ENCODE measurements at regions not wholly inside any gene's neighbourhood (a gene's known extent, or its start where the extent isn't known, plus 50 kb on each side); places are given as distances from the start of the nearest gene placed in this dataset.

GRCh38 chr3:88231632-88232031 lies 81.9 kb downstream of the C3orf38 start:
- no peak for TF ChIP-seq CTCF (IDR thresholded peaks at IDR 0.05)

GRCh38 chr3:88235102-88235501 lies 85.3 kb downstream of the C3orf38 start:
- no peak for DNase-seq
- Histone ChIP-seq H3K27ac (no peak overlapping the region), H3K4me3 (no peak overlapping the region), H3K27me3 (no peaks in the 10 kb centered on the region), H3K9ac (ENCODE audit: low read depth in 2 of 2, low read length in 2 of 2) (no peak overlapping the region), H3K9me3 (no peaks in the 10 kb centered on the region), H3K4me1 (no peaks in the 10 kb centered on the region), H3K36me3 (no peaks in the 10 kb centered on the region)
- intact Hi-C loops (cut with DNase I), result no loop called here
- no peak for TF ChIP-seq CTCF (IDR thresholded peaks at IDR 0.05)

More at GRCh38 chr3:88231632-88232031, 81.9 kb downstream of the C3orf38 start:
- Histone ChIP-seq H3K9me3 (no peaks in the 10 kb centered on the region), H3K4me1 (no peaks in the 10 kb centered on the region), H3K27me3 (no peaks in the 10 kb centered on the region), H3K4me3 (no peak overlapping the region), H3K27ac (no peak overlapping the region), H3K9ac (ENCODE audit: low read depth in 2 of 2, low read length in 2 of 2) (no peak overlapping the region), H3K36me3 (no peaks in the 10 kb centered on the region)
- intact Hi-C loops (cut with DNase I), result no loop called here
- no peak for DNase-seq

- DNase-seq, result no peak
- intact Hi-C loops (cut with DNase I), result no loop called here
- no peaks in the 10 kb centered on the region for H3K36me3 ChIP-seq
Observed at GRCh38 chr3:88239870-88240269, 90.1 kb downstream of the C3orf38 start.

GRCh38 chr3:88248658-88249057 lies 98.9 kb downstream of the C3orf38 start:
- H3K4me1 ChIP-seq, result no peaks in the 10 kb centered on the region
- no peak for TF ChIP-seq CTCF (IDR thresholded peaks at IDR 0.05)
- intact Hi-C loops (cut with DNase I), result no loop called here
- no peak overlapping the region for H3K4me3 ChIP-seq
- no peaks in the 10 kb centered on the region for H3K9me3 ChIP-seq
- no peak for DNase-seq
- H3K9ac ChIP-seq (ENCODE audit: low read depth in 2 of 2, low read length in 2 of 2), result no peak overlapping the region
- no peaks in the 10 kb centered on the region for H3K27me3 ChIP-seq
- H3K36me3 ChIP-seq, result no peaks in the 10 kb centered on the region
- no peak overlapping the region for H3K27ac ChIP-seq

More at GRCh38 chr3:88239870-88240269, 90.1 kb downstream of the C3orf38 start:
- Histone ChIP-seq H3K4me1 (no peaks in the 10 kb centered on the region), H3K4me3 (no peak overlapping the region), H3K27me3 (no peaks in the 10 kb centered on the region), H3K27ac (no peak overlapping the region), H3K9me3 (no peaks in the 10 kb centered on the region), H3K9ac (ENCODE audit: low read depth in 2 of 2, low read length in 2 of 2) (no peak overlapping the region)
- no peak for TF ChIP-seq CTCF (IDR thresholded peaks at IDR 0.05)

GRCh38 chr3:88259045-88259444 lies 109.3 kb downstream of the C3orf38 start:
- no peak overlapping the region for H3K4me3 ChIP-seq
- TF ChIP-seq CTCF (IDR thresholded peaks at IDR 0.05), result no peak
- no peaks in the 10 kb centered on the region for H3K36me3 ChIP-seq
- intact Hi-C loops (cut with DNase I), result no loop called here
- no peak overlapping the region for H3K27ac ChIP-seq
- H3K4me1 ChIP-seq, result no peaks in the 10 kb centered on the region
- no peak for DNase-seq
- H3K9ac ChIP-seq (ENCODE audit: low read depth in 2 of 2, low read length in 2 of 2), result no peak overlapping the region
- H3K9me3 ChIP-seq, result no peaks in the 10 kb centered on the region
- no peaks in the 10 kb centered on the region for H3K27me3 ChIP-seq

GRCh38 chr3:88262527-88262926 lies 112.8 kb downstream of the C3orf38 start:
- Histone ChIP-seq H3K4me1 (no peaks in the 10 kb centered on the region), H3K27me3 (no peaks in the 10 kb centered on the region), H3K9me3 (no peaks in the 10 kb centered on the region), H3K9ac (ENCODE audit: low read depth in 2 of 2, low read length in 2 of 2) (no peak overlapping the region), H3K27ac (peak overlapping the region; percentile 40), H3K4me3 (no peak overlapping the region), H3K36me3 (no peaks in the 10 kb centered on the region)
- intact Hi-C loops (cut with DNase I), result no loop called here
- no peak for DNase-seq
- TF ChIP-seq CTCF (IDR thresholded peaks at IDR 0.05), result no peak
